ENCODE measurements at regions not wholly inside any gene's neighbourhood (a gene's known extent, or its start where the extent isn't known, plus 50 kb on each side); places are given as distances from the start of the nearest gene placed in this dataset.

- Histone ChIP-seq H3K36me3 (replicated peaks in 1 of 2; ENCODE audit: control insufficient read depth in 1 of 2, insufficient read depth in 2 of 2, low read length in 1 of 2) (no peaks in the 10 kb centered on the region), H3K9me2 (no peaks in the 10 kb centered on the region), H3K27me3 (ENCODE audit: insufficient read depth) (peaks cover 35% of the 10 kb centered on the region; the same call in 1 of the 2 replicates), H3K9me3 (no peaks in the 10 kb centered on the region), H3K9ac (no peak overlapping the region), H2AFZ (ENCODE audit: low read depth) (no peak overlapping the region), H3K4me2 (0 out of 2 replicates have a peak overlapping the region, but pooled peaks have one; percentile 74), H3K4me1 (ENCODE audit: control insufficient read depth in 1 of 2, insufficient read depth in 2 of 2, low read depth in 1 of 2, low read length in 1 of 2) (peaks cover 0 to 45% of the 10 kb centered on the region in 2 experiments; a peak in 2 of 4 replicates), H3K27ac (ENCODE audit: low read depth in 2 of 2, low read length in 1 of 2) (peak overlapping the region in 1 of 2 experiments; percentile 79; a peak in 2 of 4 replicates), H3K79me2 (ENCODE audit: insufficient read depth) (no peaks in the 10 kb centered on the region), H3K4me3 (ENCODE audit: low read depth in 2 of 2, low read length in 1 of 2) (no peak overlapping the region), H4K20me1 (ENCODE audit: insufficient read depth) (no peaks in the 10 kb centered on the region), H3F3A (replicated peaks; ENCODE audit: insufficient read depth) (peaks cover 3% of the 10 kb centered on the region)
- 88% methylated on average over 4 of the region's 4 CpGs for WGBS (ENCODE audit: low lambda C conversion rate)
- POLR2A ChIA-PET = interaction anchor here (0.9 to 1.5 kb wide), 2 partner anchors 9 to 15 kb away, joined by 3 to 4 read pairs; no protein-coding TSS in a partner anchor
- no peak for DNase-seq
- TF ChIP-seq TCF12 (IDR thresholded peaks at IDR 0.05) (no peak), MEF2A (IDR thresholded peaks at IDR 0.05; ENCODE audit: borderline replicate concordance, low read depth) (no peak), JUND (IDR thresholded peaks at IDR 0.05) (no peak)
- CTCF ChIA-PET = interaction anchor here (0.9 to 2.7 kb wide), 7 partner anchors 9 to 532 kb away, joined by 3 to 9 read pairs (median 5); no protein-coding TSS in a partner anchor
Measured at GRCh38 chr3:72289692-72290071, 504.7 kb upstream of the PROK2 start.

- Histone ChIP-seq H3F3A (replicated peaks; ENCODE audit: insufficient read depth) (peaks cover 3% of the 10 kb centered on the region), H3K4me1 (ENCODE audit: control insufficient read depth in 1 of 2, insufficient read depth in 2 of 2, low read depth in 1 of 2, low read length in 1 of 2) (peaks cover 0 to 41% of the 10 kb centered on the region in 2 experiments; a peak in 2 of 4 replicates), H3K9me3 (no peaks in the 10 kb centered on the region), H3K27me3 (ENCODE audit: insufficient read depth) (peaks cover 35% of the 10 kb centered on the region; the same call in 1 of the 2 replicates), H3K36me3 (replicated peaks in 1 of 2; ENCODE audit: control insufficient read depth in 1 of 2, insufficient read depth in 2 of 2, low read length in 1 of 2) (no peaks in the 10 kb centered on the region), H3K79me2 (ENCODE audit: insufficient read depth) (no peaks in the 10 kb centered on the region), H3K9me2 (no peaks in the 10 kb centered on the region), H4K20me1 (ENCODE audit: insufficient read depth) (no peaks in the 10 kb centered on the region), H3K4me3 (ENCODE audit: low read depth in 2 of 2, low read length in 1 of 2) (peak overlapping the region; percentile 28 to 31; a peak in 3 of 4 replicates), H3K9ac (no peak overlapping the region), H3K27ac (ENCODE audit: low read depth in 2 of 2, low read length in 1 of 2) (peak overlapping the region in 1 of 2 experiments; percentile 79; a peak in 2 of 4 replicates), H2AFZ (ENCODE audit: low read depth) (no peak overlapping the region), H3K4me2 (peak overlapping the region; percentile 74)
- ChIA-PET CTCF (interaction anchor here (0.9 to 2.7 kb wide), 8 partner anchors 9 to 533 kb away, joined by 3 to 9 read pairs (median 4); no protein-coding TSS in a partner anchor), POLR2A (interaction anchor here (0.6 to 1.5 kb wide), 3 partner anchors 9 to 372 kb away, joined by 3 to 4 read pairs (median 3); no protein-coding TSS in a partner anchor)
- 16% methylated on average over 18 of the region's 25 CpGs for WGBS (ENCODE audit: low lambda C conversion rate)
- DNase-seq = peak; percentile 84
- TF ChIP-seq ELF1 (IDR thresholded peaks at IDR 0.05) (no peak), RCOR1 (IDR thresholded peaks at IDR 0.05; ENCODE audit: low read length) (peak; percentile 10; the same call in 1 of the 2 replicates), REST (IDR thresholded peaks at IDR 0.05; ENCODE audit: low read depth, low read length) (0 out of 2 replicates have a peak, but pooled peaks have one; percentile 4), PBX3 (IDR thresholded peaks at IDR 0.05) (no peak), CTCF (IDR thresholded peaks at IDR 0.05) (no peak), YY1 (IDR thresholded peaks at IDR 0.05; ENCODE audit: low read depth) (no peak), MAX (IDR thresholded peaks at IDR 0.05; ENCODE audit: low read depth) (peak; percentile 52), TCF12 (IDR thresholded peaks at IDR 0.05) (peak; percentile 83), EP300 (IDR thresholded peaks at IDR 0.05; ENCODE audit: borderline replicate concordance in 1 of 2, low read depth in 1 of 2, low read length in 1 of 2) (peak; percentile 56 to 85; a peak in 3 of 4 replicates), NRF1 (IDR thresholded peaks at IDR 0.05; ENCODE audit: low read depth, low read length) (no peak), CHD2 (IDR thresholded peaks at IDR 0.05; ENCODE audit: low read length, partially characterized antibody) (peak; percentile 80), POLR2AphosphoS5 (IDR thresholded peaks at IDR 0.05; ENCODE audit: low read depth, low read length) (0 out of 2 replicates have a peak, but pooled peaks have one; percentile 23), RAD21 (IDR thresholded peaks at IDR 0.05; ENCODE audit: low read length) (peak; percentile 30), TEAD4 (IDR thresholded peaks at IDR 0.05; ENCODE audit: borderline replicate concordance, insufficient read depth) (peak; percentile 85), MXI1 (IDR thresholded peaks at IDR 0.05; ENCODE audit: low read depth, low read length) (peak; percentile 93), RXRA (IDR thresholded peaks at IDR 0.05; ENCODE audit: borderline replicate concordance, low read depth) (no peak), USF1 (IDR thresholded peaks at IDR 0.05; ENCODE audit: borderline replicate concordance, low read depth) (peak; percentile 66; the same call in 1 of the 2 replicates), JUND (IDR thresholded peaks at IDR 0.05) (no peak)
Measured at GRCh38 chr3:72288955-72289691, 504.2 kb upstream of the PROK2 start.
